ENCODE measurements at regions not wholly inside any gene's neighbourhood (a gene's known extent, or its start where the extent isn't known, plus 50 kb on each side); places are given as distances from the start of the nearest gene placed in this dataset.
"Not testable (repeated sequence)": the region's sequence is repeated elsewhere in the genome, so short reads cannot be mapped to it uniquely, and the experiment has no call there.

GRCh38 chrX:52271206-52271605, 86.5 kb downstream of the MAGED4 start:
- no peak for TF ChIP-seq CTCF (IDR thresholded peaks at IDR 0.05; ENCODE audit: control extremely low read depth, extremely low read depth)
- ATAC-seq (ENCODE audit: insufficient read depth, low FRiP score) (peak; percentile 9), DNase-seq (peak; percentile 21 to 27 (median 26))
- H3K9me3 ChIP-seq (ENCODE audit: control insufficient read depth in 4 of 4, insufficient read depth in 3 of 4, low read length in 3 of 4): no peaks in the 10 kb centered on the region
- no peak overlapping the region for H3K9ac ChIP-seq (ENCODE audit: insufficient read depth in 1 of 2, low read length in 2 of 2)
- peaks cover 0 to 5% (median 0%) of the 10 kb centered on the region in 5 donors for H3K4me1 ChIP-seq (ENCODE audit: control insufficient read depth in 5 of 5, insufficient read depth in 5 of 5, low read length in 5 of 5)
- H3K27ac ChIP-seq (ENCODE audit: low read depth in 1 of 2, low read length in 1 of 2): no peak overlapping the region
- 46 to 55% methylated on average over 2 of the region's 2 CpGs for WGBS, 2 donors
- H3K27me3 ChIP-seq (ENCODE audit: control insufficient read depth in 3 of 3, insufficient read depth in 3 of 3, low read length in 2 of 3): peaks cover 0 to 30% (median 15%) of the 10 kb centered on the region in 3 donors
- H3K36me3 ChIP-seq (ENCODE audit: control insufficient read depth in 4 of 4, insufficient read depth in 4 of 4, low read length in 4 of 4): no peaks in the 10 kb centered on the region
- H3K4me3 ChIP-seq: no peak overlapping the region

- ATAC-seq (ENCODE audit: insufficient read depth, low FRiP score): no peak
- no peak for DNase-seq
- Histone ChIP-seq H3K27me3 (ENCODE audit: control insufficient read depth in 3 of 3, insufficient read depth in 3 of 3, low read length in 2 of 3) (peaks cover 3 to 37% (median 13%) of the 10 kb centered on the region in 3 donors), H3K9ac (ENCODE audit: insufficient read depth in 1 of 2, low read length in 2 of 2) (no peak overlapping the region), H3K27ac (ENCODE audit: low read depth in 1 of 2, low read length in 1 of 2) (no peak overlapping the region), H3K4me1 (ENCODE audit: control insufficient read depth in 5 of 5, insufficient read depth in 5 of 5, low read length in 5 of 5) (no peaks in the 10 kb centered on the region), H3K36me3 (ENCODE audit: control insufficient read depth in 4 of 4, insufficient read depth in 4 of 4, low read length in 4 of 4) (no peaks in the 10 kb centered on the region), H3K4me3 (no peak overlapping the region), H3K9me3 (ENCODE audit: control insufficient read depth in 4 of 4, insufficient read depth in 3 of 4, low read length in 3 of 4) (peaks cover 0 to 5% (median 0%) of the 10 kb centered on the region in 4 donors)
- 67 to 83% methylated on average over 8 of the region's 8 CpGs for WGBS, 2 donors
- no peak for TF ChIP-seq CTCF (IDR thresholded peaks at IDR 0.05; ENCODE audit: control extremely low read depth, extremely low read depth)
These were observed 91.2 kb upstream of the XAGE2 start for GRCh38 chrX:52277666-52278065.

- Histone ChIP-seq H3K4me1 (ENCODE audit: control insufficient read depth in 5 of 5, insufficient read depth in 5 of 5, low read length in 5 of 5) (no peaks in the 10 kb centered on the region), H3K9ac (ENCODE audit: insufficient read depth in 1 of 2, low read length in 2 of 2) (no peak overlapping the region), H3K36me3 (ENCODE audit: control insufficient read depth in 4 of 4, insufficient read depth in 4 of 4, low read length in 4 of 4) (no peaks in the 10 kb centered on the region), H3K27me3 (ENCODE audit: control insufficient read depth in 3 of 3, insufficient read depth in 3 of 3, low read length in 2 of 3) (peaks cover 3 to 25% (median 11%) of the 10 kb centered on the region in 3 donors), H3K9me3 (ENCODE audit: control insufficient read depth in 4 of 4, insufficient read depth in 3 of 4, low read length in 3 of 4) (peaks cover 0 to 5% (median 0%) of the 10 kb centered on the region in 4 donors), H3K27ac (ENCODE audit: low read depth in 1 of 2, low read length in 1 of 2) (no peak overlapping the region), H3K4me3 (no peak overlapping the region)
- ATAC-seq (ENCODE audit: insufficient read depth, low FRiP score): no peak
- WGBS, 2 donors: 70 to 76% methylated on average over 2 of the region's 2 CpGs
- no peak for DNase-seq
- TF ChIP-seq CTCF (IDR thresholded peaks at IDR 0.05; ENCODE audit: control extremely low read depth, extremely low read depth): no peak
These were observed 88.0 kb upstream of the XAGE2 start for GRCh38 chrX:52280812-52281211.

GRCh38 chrX:52284865-52285264, 84.0 kb upstream of the XAGE2 start:
- H3K27me3 ChIP-seq (ENCODE audit: control insufficient read depth in 3 of 3, insufficient read depth in 3 of 3, low read length in 2 of 3): peaks cover 0 to 5% (median 5%) of the 10 kb centered on the region in 3 donors
- no peak for ATAC-seq (ENCODE audit: insufficient read depth, low FRiP score)

GRCh38 chrX:52298968-52299367, 69.9 kb upstream of the XAGE2 start:
- not testable (repeated sequence) for DNase-seq; H3K9me3 ChIP-seq (ENCODE audit: control insufficient read depth in 4 of 4, insufficient read depth in 3 of 4, low read length in 3 of 4); H3K4me3 ChIP-seq; H3K36me3 ChIP-seq (ENCODE audit: control insufficient read depth in 4 of 4, insufficient read depth in 4 of 4, low read length in 4 of 4); H3K4me1 ChIP-seq (ENCODE audit: control insufficient read depth in 5 of 5, insufficient read depth in 5 of 5, low read length in 5 of 5); H3K27ac ChIP-seq (ENCODE audit: low read depth in 1 of 2, low read length in 1 of 2); H3K9ac ChIP-seq (ENCODE audit: insufficient read depth in 1 of 2, low read length in 2 of 2); ATAC-seq (ENCODE audit: insufficient read depth, low FRiP score)
- peaks cover 3 to 13% (median 4%) of the 10 kb centered on the region in 3 donors for H3K27me3 ChIP-seq (ENCODE audit: control insufficient read depth in 3 of 3, insufficient read depth in 3 of 3, low read length in 2 of 3)
- 54 to 71% methylated on average over 6 of the region's 6 CpGs for WGBS, 2 donors

More at GRCh38 chrX:52284865-52285264, 84.0 kb upstream of the XAGE2 start:
- 80 to 87% methylated on average over 10 to 14 of the region's 14 CpGs for WGBS, 2 donors
- H3K9me3 ChIP-seq (ENCODE audit: control insufficient read depth in 4 of 4, insufficient read depth in 3 of 4, low read length in 3 of 4): peaks cover 0 to 24% (median 2%) of the 10 kb centered on the region in 4 donors
- H3K4me3 ChIP-seq: no peak overlapping the region
- no peak overlapping the region for H3K27ac ChIP-seq (ENCODE audit: low read depth in 1 of 2, low read length in 1 of 2)
- no peak for DNase-seq
- H3K4me1 ChIP-seq (ENCODE audit: control insufficient read depth in 5 of 5, insufficient read depth in 5 of 5, low read length in 5 of 5): no peaks in the 10 kb centered on the region
- no peak overlapping the region for H3K9ac ChIP-seq (ENCODE audit: insufficient read depth in 1 of 2, low read length in 2 of 2)
- H3K36me3 ChIP-seq (ENCODE audit: control insufficient read depth in 4 of 4, insufficient read depth in 4 of 4, low read length in 4 of 4): no peaks in the 10 kb centered on the region
- TF ChIP-seq CTCF (IDR thresholded peaks at IDR 0.05; ENCODE audit: control extremely low read depth, extremely low read depth): no peak

Measured in lung (tissue), 11 donors.